Ovary (tissue), 3 donors: ENCODE measurements at regions not wholly inside any gene's neighbourhood (a gene's known extent, or its start where the extent isn't known, plus 50 kb on each side); places are given as distances from the start of the nearest gene placed in this dataset.

ENCODE experiments used
- CTCF ChIP-seq, 3 donors: fragments of 450-650 bp in 2 of 3; fragments of 200-600 bp in 1 of 3; IDR thresholded peaks; one replicate each; pipeline versions ENCODE4 v1.5.1 to v1.8.0; 2016 to 2022; ENCODE audit warnings: antibody characterized with exemption in 3 of 3, mild to moderate bottlenecking in 1 of 3
- POLR2A ChIP-seq: fragments of 450-650 bp; IDR thresholded peaks from one replicate; pipeline ENCODE4 v1.6.1; 2017; ENCODE audit warnings: antibody characterized with exemption, mild to moderate bottlenecking, moderate library complexity
- donor health status: DM: no; HTN: no; CAD: no.

- TF ChIP-seq CTCF (IDR thresholded peaks at IDR 0.05) (no peak), POLR2A (no peak)
Observed at GRCh38 chr9:119827526-119827925, 458.3 kb upstream of the BRINP1 start.
